ENCODE measurements at regions not wholly inside any gene's neighbourhood (a gene's known extent, or its start where the extent isn't known, plus 50 kb on each side); places are given as distances from the start of the nearest gene placed in this dataset.
"Not testable (repeated sequence)": the region's sequence is repeated elsewhere in the genome, so short reads cannot be mapped to it uniquely, and the experiment has no call there.

DNA sequence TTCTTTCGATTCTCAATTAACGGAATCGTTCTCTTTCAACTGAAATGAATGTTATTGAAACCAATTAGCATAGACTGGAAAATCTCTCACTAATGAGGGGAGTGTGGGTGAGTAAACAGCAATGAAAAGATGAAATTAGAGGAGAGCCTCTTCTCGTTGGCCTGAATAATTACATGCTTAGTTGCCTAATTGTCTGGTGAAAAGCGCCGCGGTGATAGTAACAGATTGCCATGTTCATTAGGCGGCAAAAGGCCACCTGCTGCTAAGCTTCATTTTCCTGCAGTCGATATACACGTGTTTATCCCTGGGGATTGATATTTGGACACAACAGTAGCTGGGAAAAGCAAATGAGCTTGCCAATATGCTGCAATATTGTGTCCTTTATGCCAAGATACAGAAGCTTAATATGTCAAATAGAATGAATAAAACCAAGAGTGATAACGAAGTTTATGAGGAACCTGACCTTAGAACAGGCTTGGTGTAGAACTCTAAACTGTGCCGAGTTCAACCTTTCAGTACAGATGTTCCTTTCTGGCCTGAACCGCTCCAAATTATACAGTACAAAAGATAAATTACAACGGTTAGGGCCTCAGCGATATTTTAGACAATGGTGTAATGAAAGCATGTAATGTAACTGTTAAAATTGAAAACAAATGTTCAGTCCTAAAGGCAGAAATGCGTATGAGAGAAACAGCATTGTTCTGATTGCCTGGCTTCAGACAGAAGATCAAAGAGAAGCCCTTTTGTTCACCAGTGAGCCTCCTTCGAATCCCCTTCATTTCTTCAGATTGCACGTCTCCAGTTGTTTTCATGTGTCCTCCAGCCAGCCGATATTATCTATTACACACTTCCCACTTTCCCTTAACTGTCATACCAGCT, 185.2 kb downstream of the SHOX2 start:
- DNase-seq (ENCODE audit: low read depth), result no peak

DNA sequence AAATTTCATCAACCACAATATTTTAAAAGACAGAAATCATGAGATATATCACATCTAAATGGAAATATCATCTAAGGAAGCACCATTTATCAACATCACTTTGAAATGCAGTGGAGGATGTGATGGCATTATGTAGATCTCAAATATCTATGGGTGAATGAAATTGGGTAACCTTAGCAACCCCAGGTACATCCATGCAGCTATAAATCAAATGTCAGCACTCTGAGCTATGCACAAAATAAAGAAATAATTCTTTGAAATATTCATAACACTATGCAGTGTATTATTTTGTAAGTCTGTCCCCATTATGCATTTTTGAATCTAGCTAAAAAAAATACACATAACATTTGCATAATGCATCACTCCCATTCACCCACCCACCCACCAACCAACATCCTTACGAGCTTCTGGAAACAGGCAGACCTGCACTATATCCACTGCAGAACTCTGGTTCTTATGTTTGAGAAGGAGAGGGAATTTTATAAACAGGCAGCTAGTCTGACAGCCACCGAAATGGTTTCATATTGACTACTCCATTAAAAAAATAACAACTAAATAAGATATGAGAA, 186.8 kb downstream of the SHOX2 start:
- DNase-seq (ENCODE audit: low read depth), result no peak

DNA sequence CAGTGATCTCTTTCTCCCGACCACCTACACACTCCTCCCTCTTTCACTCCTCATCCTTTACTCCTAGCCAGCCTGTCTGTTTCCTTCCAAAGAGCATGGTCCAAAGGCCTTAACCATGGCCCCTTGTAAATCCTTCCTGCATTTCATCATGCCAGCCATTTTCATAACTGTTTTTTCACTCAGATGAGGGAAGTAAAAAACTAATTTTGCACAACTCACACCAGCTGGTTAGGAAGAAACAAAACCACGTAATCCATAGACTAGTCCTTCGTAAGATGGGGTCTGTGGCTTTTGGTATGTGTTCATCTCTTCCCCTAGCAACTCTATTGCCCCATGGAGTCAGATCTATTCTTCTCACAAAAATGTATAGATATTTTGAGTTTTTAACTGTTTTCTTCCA, 187.8 kb downstream of the SHOX2 start:
- DNase-seq (ENCODE audit: low read depth), result no peak

DNA sequence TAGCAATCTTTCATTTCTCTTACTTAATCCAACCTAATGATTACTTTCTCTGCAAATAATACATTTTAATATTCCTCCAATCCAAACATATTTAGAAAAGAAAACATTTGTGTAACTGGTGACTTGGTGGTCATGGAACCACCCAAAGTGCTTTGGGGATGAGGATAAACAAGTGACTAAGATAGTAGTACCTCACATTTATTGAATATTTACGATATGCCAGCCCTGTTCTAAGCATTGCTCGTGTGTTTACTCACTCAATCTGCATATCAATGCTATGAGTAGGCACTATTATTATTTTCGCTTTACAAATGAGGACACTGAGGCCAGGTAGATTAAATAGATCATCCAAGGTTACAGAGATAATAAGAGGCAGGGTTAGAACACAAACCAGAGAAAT, 189.5 kb downstream of the SHOX2 start:
- no peak for DNase-seq (ENCODE audit: low read depth)

DNA sequence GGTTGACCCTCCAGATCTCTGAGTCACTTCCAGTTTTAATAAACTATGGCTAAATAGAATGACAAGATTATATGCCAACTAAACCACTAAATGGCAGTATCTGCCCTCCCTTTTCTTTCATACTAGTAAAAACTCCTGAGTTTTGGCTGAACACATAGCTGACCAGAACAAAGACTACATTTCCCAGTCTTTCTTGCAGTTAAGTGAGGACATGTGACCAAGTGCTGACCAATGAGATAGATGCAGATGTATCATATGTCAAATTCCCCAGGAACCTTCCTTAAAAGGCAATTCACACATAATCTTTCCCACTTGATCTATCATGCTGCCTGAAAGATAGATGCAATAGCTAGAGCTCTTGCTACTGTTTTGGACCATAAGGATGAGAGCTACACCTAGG, 191.3 kb downstream of the SHOX2 start:
- peak; percentile 39 for DNase-seq (ENCODE audit: low read depth)

DNA sequence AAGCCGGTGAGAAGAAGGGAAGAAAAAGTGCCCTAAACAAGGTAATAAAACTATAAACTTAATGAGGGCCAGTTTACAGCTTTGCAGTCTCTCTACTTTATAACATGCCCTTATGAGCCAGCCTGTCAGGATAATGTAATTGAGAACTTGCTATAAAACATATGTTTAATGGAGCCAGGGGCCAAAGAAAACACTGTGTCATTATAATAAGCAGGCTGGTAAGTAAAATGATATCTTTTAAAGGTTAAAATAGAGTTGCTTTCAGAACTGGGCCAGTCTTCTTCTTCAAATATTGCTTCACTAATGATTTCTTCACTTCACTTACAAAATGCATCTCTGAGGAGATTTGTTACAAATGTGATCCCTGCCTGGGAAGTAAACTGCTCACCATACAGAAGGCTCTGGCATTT, 192.5 kb downstream of the SHOX2 start:
- no peak for DNase-seq (ENCODE audit: low read depth)

DNA sequence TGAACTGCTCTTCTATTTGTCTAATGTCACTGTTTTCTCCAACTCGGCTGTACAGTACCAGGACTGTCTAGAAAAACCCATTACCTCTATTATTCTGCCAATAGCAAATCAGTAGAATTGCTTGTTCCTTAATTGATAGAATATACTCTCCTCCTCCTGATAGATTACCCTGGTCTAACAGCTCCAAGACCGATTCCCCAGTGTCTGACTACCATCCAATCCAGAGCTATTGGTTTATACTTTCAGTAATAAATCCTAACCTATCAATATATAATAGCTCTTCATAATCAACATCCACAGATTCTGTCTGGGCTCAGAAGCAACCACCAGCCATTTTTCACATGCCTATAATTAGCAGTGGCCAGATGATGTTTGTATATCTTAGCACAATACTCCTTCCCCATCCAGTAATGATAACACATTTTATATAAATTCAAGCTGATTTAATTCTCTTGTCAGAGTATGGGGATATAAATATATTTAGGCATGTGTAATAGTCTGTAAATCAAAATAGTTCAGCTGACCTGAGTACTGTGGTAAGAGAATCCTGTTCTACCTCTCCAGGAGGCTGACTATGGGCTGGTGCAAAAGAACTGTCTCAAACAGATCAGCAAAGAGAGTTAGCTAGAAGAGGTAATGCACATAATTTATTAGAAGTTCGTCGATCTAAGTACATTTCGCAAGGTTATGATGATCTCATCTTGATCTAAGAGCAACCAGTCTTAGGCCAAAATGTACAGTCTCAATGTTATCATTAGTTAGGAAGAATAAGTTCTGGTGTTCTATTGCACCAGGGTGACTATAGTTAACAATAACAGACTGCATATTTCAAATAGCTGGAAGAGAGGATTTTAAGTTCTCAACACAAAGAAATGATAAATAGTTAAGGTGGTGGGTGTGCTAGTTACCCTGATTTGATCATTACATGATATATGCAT, 193.4 kb downstream of the SHOX2 start:
- DNase-seq (ENCODE audit: low read depth), result no peak

DNA sequence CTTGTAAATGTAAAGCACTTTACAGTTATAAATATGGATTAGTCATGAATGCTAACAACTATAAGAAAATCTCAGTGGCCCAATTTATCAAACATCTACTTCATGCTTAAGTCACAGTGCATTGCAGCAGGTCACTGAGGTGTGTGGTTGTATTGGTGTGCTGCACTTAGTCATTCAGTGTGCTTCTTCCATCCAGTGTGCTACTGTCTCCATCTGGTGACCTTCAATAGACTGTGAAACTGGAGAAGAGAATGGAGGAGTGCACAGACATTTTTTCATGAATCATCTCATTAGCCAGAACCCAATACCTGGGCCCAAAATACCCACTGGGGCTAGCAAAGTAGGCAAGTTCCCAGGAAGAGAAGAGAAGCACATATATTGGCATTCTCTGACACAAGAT, 199.6 kb downstream of the SHOX2 start:
- DNase-seq (ENCODE audit: low read depth), result peak; percentile 58

DNA sequence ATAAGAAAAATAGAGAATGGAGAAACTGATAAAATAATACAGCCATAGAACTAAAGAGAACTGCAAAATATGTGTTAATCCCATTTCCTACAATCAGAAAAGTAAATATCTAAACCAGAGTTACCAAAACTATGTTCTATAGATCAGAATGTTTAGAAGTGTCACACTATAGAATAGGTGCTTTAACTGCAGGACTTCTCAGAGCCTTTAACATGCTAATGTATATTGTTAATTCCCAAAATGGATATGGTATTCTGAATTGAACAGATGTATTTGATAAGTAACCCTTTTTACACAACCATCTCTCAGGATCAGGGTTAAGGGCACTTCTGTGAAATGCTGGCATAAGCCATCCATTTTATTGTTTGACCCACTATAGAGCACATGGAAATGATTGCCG, 200.3 kb downstream of the SHOX2 start:
- no peak for DNase-seq (ENCODE audit: low read depth)

DNA sequence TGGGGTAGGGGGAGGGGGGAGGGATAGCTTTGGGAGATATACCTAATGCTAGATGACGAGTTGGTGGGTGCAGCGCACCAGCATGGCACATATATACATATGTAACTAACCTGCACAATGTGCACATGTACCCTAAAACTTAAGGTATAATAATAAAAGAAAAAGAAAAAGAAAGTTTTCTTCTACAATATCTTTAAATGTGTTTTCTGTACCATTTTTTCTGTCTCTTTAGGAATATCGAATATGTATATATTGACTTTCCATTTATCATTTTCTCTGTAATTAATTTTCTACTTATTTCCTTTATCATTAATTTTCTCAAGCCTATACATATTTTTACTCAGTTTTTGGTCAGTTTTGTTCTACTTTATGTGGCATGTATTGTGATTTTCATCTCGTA, 203.5 kb downstream of the SHOX2 start:
- not testable (repeated sequence) for DNase-seq (ENCODE audit: low read depth)

DNA sequence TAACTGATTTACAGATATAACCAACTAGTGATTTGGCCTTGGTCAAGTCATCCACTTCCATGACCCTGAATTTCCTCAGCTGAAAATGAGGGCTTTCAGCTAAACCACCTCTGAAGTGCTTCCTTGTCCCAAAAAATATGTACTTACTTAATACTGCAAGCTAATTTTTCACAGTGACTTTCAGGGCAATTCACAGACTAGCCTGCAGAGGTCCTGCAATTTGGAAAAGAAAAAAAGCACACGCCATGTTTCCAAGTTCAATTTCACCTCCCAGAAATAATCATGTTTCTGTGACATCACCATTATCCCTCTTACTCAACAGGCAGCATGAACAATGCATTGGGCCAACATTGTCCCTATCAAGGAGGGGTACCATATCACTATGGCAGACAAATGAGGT, 218.2 kb downstream of the SHOX2 start:
- DNase-seq (ENCODE audit: low read depth), result peak; percentile 26

DNA sequence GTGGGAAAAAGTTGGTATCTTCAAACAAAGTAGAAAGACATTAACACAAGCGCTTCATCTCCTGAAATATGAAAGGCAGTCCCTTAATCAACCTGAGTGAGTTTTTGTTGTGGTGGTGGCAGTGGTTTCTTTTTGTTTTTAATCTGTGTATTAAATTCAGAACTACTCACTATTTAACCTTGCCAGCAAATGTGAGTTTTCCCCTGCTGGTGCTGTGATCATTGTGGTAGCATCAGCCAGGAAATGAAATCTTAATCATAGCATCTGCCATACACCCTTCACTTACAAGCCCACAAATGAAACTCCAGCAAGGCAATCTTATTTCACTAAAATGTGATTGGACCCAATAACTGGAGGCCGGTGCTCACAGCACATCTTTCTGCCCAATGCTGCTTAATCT, 229.7 kb downstream of the SHOX2 start:
- no peak for DNase-seq (ENCODE audit: low read depth)

DNA sequence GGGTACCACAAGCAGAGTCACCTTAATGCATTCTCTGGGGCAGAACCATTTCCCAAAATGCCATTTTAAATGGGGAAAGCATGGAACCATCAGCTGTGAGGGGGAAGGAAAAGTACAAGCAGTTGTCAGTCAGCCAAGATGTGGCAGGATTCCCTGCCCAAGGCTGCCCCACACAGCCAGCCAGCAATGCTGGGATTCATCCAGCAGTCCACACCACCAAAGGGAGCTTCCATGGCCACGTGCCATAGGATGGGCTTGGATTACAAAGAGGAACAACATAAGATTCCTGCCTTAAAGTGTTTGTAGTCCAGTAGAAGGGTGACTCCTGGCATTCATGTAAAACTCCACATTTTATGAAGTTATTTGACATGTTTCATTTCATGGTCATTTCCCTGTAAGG, 233.3 kb downstream of the SHOX2 start:
- DNase-seq (ENCODE audit: low read depth), result peak; percentile 51

DNA sequence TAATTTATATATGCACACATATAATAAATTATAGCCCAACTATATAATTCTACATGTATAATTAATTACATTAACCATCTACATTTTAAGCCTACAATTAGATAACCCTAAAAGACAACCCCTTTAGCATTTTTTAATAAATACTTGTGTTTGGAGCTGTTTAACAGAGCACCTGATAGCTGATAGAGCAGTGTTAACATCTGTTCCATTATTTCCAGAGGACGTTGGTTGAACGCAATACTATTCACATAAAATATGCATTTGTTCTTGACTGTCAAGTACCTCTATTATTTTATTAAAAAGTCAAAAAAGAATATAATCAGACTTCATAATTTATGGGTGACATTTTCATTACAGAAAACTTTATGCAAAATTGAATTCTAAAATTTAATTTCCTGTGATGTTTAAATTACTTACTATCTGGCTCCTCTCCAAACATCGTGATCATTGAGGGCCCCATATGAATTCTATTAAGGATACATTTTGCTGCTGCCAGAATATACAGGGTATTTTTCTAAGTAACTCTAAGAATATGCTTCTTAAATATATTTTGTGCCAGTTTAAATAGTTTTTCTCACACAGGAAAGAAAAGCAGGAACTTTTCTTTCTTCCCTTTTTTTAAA, 234.3 kb downstream of the SHOX2 start:
- no peak for DNase-seq (ENCODE audit: low read depth)

DNA sequence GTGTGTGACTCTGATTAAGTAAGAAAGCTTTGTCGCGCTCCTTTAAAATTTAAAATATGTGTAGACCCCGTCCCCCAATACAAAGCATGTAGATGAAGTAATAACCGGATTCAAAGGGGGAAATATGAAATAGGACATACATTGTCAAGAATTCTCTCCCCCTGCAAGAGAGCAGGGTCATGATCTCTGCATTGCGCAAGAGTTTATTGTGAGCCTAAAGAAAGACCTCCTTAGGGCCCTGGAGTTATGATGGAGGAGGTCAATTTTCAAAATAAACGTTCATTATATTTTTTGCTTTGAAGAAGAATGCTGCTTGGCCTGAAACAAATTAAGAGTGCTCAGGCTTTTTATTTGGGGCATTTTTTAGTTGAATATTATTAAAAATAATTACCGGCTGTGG, 235.0 kb downstream of the SHOX2 start:
- DNase-seq (ENCODE audit: low read depth), result no peak

DNA sequence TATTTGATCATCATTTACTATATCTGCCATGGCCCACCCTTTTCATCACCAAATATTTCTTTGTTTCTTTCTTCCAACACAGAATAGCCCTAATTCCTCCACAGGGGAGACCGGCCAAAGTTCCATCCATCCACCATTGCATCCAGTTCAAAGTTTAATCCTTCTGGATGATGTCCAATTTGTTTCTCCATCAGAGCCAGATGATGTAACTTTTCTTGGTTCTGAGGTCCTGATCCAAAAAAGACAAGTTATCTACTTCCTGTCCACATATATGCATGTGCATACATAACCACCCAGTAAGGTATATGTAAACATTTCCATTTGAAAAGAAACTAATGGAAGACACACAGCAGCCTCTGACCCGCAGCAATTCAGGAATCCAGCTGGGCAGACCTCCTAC, 237.3 kb downstream of the SHOX2 start:
- DNase-seq (ENCODE audit: low read depth), result no peak

DNA sequence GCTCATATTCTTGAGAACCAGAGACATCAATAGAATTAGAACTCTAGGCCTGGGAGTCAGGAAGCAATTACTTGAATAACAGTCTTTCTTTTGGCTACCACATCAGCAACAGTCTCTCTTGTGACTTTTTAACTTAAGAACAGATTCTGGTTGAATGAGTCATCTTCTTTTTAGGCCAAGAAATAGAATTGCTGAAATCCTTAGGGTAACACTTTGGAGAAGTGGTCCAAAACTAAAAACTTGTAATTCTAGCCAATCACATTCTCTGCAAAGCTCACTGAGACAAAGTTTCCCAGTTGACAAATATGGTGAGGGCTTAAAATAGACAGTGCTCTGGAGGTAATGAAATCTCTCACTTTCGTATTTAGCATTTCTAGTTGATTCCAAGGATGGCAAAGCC, 238.0 kb downstream of the SHOX2 start:
- DNase-seq (ENCODE audit: low read depth), result peak; percentile 32

DNA sequence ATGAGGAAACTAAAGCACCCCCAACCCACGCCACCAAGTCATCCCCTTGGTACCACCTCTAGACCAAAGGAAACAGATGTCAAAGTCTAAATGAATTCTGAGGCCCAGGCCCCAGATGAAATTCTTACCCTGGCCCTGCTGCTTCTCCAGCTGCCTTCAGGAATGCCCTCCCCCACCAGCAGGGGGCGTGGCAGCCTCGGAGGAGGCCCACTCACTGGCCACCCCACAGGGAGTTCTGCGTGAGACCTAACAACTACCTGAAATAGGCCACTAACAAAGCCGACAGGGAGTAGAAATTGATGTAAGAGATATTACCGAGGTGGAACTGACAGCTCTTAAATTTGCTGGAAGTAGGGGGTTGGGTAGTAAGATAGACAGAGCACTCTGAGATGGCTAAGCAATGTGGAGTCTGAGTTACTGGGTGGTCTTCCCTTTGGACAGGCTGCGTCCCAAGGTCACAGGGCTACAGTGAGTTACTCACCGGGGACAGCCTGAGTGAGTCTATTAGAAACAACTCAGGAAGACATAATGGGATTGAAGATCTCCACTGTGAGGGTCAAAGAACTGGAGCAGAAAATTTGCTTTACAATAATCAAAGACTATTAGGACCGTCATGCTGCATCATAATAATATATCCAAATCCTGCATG, 240.7 kb downstream of the SHOX2 start:
- no peak for DNase-seq (ENCODE audit: low read depth)

DNA sequence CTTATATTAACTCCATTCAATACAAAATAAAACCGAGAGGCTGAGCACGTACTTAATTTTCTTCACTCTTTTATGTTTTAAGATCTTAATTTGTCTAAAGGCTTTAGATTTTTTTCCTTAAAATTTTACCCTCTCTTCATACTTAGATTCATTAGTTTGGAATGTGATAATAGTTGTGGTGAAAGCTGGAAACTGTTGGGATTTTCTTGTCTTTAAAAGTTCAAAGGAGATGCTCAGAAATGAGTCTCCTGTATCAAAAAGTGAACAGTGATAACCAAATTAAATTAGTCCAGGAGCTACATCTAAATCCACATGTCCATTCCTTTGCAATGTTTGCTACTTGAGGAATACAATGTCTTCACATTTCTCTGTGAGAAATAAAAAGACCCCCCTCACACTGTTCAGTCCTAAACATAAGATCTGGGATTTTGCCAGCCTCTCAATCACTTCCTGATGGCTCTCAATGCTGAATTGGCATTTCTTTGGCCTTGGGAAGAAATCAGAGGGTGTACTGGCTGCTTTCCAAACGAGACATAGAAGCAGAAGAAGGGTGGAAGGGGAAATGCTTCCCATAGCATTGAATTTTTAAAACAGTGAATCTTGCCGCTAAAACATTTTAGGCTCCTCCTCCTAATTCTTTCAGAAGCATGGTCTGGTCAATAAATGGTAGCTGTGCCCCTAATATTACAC, 245.0 kb downstream of the SHOX2 start:
- DNase-seq (ENCODE audit: low read depth), result no peak

DNA sequence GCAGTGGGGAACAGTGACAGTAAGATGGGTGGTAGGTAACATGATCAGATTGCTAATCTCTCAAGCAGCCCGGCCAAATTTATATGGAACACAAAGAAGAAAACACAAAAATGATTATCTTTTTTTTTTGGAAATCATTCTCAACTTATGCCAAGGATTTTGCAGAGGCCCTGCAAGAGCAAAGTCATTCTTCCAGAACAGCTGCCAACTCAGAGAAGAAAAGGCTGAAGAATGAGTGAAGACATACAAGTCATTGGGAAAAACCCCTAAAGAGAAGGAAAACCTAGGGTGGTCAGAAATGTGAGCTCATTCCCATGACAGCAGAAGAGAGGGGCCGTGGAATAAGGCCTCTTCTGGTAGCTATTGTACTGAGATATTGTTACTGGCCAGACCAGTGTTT, 246.7 kb downstream of the SHOX2 start:
- no peak for DNase-seq (ENCODE audit: low read depth)

DNA sequence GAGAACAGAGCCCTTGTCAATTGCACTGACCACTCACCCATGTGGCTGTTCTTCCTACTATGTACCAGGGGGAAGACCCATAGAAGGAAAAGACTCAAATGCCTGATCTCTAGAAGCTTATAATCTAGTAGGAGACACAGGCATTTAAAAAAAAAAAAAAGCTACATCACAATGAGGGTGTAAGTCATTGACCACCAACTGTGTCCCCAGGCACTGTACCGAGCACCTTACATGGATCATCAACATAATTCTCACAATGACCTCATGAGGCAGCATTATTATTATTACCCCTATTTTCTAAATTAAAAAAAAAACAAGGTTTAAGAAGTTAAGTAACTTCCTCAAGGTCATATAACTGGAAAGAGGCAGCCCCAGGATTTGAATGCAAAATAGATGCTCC, 247.4 kb downstream of the SHOX2 start:
- DNase-seq (ENCODE audit: low read depth), result peak; percentile 44

All from HT1080 (cell line).